Kidney (tissue), 10 donors: ENCODE measurements at regions not wholly inside any gene's neighbourhood (a gene's known extent, or its start where the extent isn't known, plus 50 kb on each side); places are given as distances from the start of the nearest gene placed in this dataset.
"Not testable (repeated sequence)": the region's sequence is repeated elsewhere in the genome, so short reads cannot be mapped to it uniquely, and the experiment has no call there.

Experiments used
- DNase-seq, 5 donors: peaks; one replicate each; pipeline ENCODE4 v3.0.0-alpha.2; 2013 to 2020
- FAIRE-seq: peaks from 2 replicates; lab custom pipeline; 2012; peaks lifted over from hg19 to GRCh38; lab: Jason Lieb, UNC
- H3K27ac ChIP-seq, 2 donors: one replicate each; pipeline ENCODE4 v1.7.0; 2013; ENCODE audit warnings: low read depth in 2 of 2, low read length in 2 of 2, inconsistent platforms in 1 of 2
- H3K27me3 ChIP-seq: one replicate; pipeline ENCODE4 v1.7.1; 2013; ENCODE audit warnings: low read length, inconsistent platforms; ENCODE audit not compliant: control insufficient read depth, insufficient read depth
- H3K36me3 ChIP-seq, 3 donors: one replicate each; pipeline versions ENCODE4 v1.7.0 to v1.7.1; 2013; ENCODE audit warnings: low read length in 3 of 3, control low read depth in 1 of 3, inconsistent platforms in 1 of 3; ENCODE audit not compliant: insufficient read depth in 3 of 3, control insufficient read depth in 2 of 3
- H3K4me1 ChIP-seq, 3 donors: one replicate each; pipeline versions ENCODE4 v1.7.0 to v1.7.1; 2013; ENCODE audit warnings: low read length in 3 of 3, inconsistent platforms in 1 of 3, low read depth in 1 of 3; ENCODE audit not compliant: control insufficient read depth in 2 of 3, insufficient read depth in 2 of 3
- H3K4me3 ChIP-seq, 3 donors: one replicate each; pipeline versions ENCODE4 v1.7.0 to v1.8.1; 2013; ENCODE audit warnings: low read length in 3 of 3, control low read depth in 1 of 3, inconsistent platforms in 1 of 3
- H3K9ac ChIP-seq, 3 donors: one replicate each; pipeline versions ENCODE4 v1.7.0 to v1.7.1; 2013; ENCODE audit warnings: low read length in 3 of 3, control low read depth in 1 of 3, inconsistent platforms in 1 of 3
- H3K9me3 ChIP-seq, 3 donors: one replicate each; pipeline versions ENCODE4 v1.7.0 to v1.7.1; 2013; ENCODE audit warnings: low read length in 3 of 3, control low read depth in 1 of 3, inconsistent platforms in 1 of 3; ENCODE audit not compliant: control insufficient read depth in 2 of 3, insufficient read depth in 1 of 3
- intact Hi-C: fragments of 100-400 bp; cut with DNase I; formaldehyde crosslinking; loops from one replicate; pipeline ENCODE4 v1.11.1; 2022
- donor health status: control.
- donor health status: control.
- donor health status: DM: yes; HTN: yes; CAD: no.
- donor health status: Normal renal cell carcinoma (clear cell type).

GRCh38 chr14:89104861-89105260 is 280.4 kb downstream of the TTC8 start:
- H3K4me1 ChIP-seq, DNase-seq, H3K9ac ChIP-seq, H3K4me3 ChIP-seq, H3K9me3 ChIP-seq, H3K36me3 ChIP-seq, intact Hi-C loops, H3K27ac ChIP-seq, FAIRE-seq, H3K27me3 ChIP-seq: not testable (repeated sequence)
